Liver (tissue), 3 donors: ENCODE measurements at regions not wholly inside any gene's neighbourhood (a gene's known extent, or its start where the extent isn't known, plus 50 kb on each side); places are given as distances from the start of the nearest gene placed in this dataset.

Source experiments
- EGR1 ChIP-seq, 2 donors: IDR thresholded peaks; 2 replicates each; pipeline ENCODE4 v1.6.1; 2016 to 2018; ENCODE audit warnings: antibody characterized with exemption in 2 of 2, low read depth in 2 of 2
- HNF4G ChIP-seq: IDR thresholded peaks from 2 replicates; pipeline ENCODE4 v1.6.1; 2016; ENCODE audit warnings: antibody characterized with exemption
- JUND ChIP-seq, 2 donors: IDR thresholded peaks; 2 replicates each; pipeline ENCODE4 v1.6.1; 2016; ENCODE audit warnings: antibody characterized with exemption in 2 of 2
- RAD21 ChIP-seq, 2 donors: IDR thresholded peaks; 2 replicates each; pipeline ENCODE4 v1.6.1; 2016; ENCODE audit warnings: antibody characterized with exemption in 2 of 2, mild to moderate bottlenecking in 2 of 2
- TAF1 ChIP-seq: conservative IDR thresholded peaks from 2 replicates; pipeline ENCODE4 v1.6.1; 2016; ENCODE audit warnings: antibody characterized with exemption, mild to moderate bottlenecking
- YY1 ChIP-seq: IDR thresholded peaks from 2 replicates; pipeline ENCODE4 v1.6.1; 2016; ENCODE audit warnings: antibody characterized with exemption, mild to moderate bottlenecking
- TF ChIP-seq, protein P1 (sequence below): fragments of 150-350 bp; IDR thresholded peaks from 2 replicates; pipeline ENCODE4 v1.5.1; 2017; ENCODE audit warnings: improper control_type of control experiment, low read depth, low read length; ENCODE audit not compliant: missing input control
- TF ChIP-seq, protein P2 (sequence below): IDR thresholded peaks from 2 replicates; pipeline ENCODE4 v1.6.1; 2016; ENCODE audit warnings: antibody characterized with exemption
- donor health status: healthy.
- donor health status: healthy.

DNA sequence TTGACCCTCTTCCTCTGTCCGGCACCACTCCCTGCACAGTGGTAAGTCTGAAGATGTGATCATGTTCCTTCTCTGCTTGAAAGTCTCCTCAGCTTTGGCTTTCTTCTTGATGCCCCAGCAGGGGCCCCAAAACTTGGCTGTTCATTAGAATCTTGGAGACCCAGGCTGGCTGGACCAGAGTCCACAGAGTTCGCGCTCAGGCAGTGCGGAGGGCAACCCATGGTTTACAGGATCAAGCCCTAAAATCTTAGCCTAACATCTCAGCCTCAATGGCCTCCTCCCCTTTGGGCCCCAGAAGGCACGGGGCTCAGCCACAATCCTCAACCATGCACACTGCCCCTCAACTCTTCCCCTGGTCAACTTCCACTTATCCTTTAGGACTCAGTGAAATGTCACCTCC, 72.9 kb upstream of the GTSF1L start:
- TF ChIP-seq EGR1 (IDR thresholded peaks at IDR 0.05; ENCODE audit: low read depth in 2 of 2) (no peak), JUND (IDR thresholded peaks at IDR 0.05) (no peak), YY1 (no peak), RAD21 (IDR thresholded peaks at IDR 0.05) (no peak), TAF1 (no peak), HNF4G (no peak)
- TF ChIP-seq, protein P1, sequence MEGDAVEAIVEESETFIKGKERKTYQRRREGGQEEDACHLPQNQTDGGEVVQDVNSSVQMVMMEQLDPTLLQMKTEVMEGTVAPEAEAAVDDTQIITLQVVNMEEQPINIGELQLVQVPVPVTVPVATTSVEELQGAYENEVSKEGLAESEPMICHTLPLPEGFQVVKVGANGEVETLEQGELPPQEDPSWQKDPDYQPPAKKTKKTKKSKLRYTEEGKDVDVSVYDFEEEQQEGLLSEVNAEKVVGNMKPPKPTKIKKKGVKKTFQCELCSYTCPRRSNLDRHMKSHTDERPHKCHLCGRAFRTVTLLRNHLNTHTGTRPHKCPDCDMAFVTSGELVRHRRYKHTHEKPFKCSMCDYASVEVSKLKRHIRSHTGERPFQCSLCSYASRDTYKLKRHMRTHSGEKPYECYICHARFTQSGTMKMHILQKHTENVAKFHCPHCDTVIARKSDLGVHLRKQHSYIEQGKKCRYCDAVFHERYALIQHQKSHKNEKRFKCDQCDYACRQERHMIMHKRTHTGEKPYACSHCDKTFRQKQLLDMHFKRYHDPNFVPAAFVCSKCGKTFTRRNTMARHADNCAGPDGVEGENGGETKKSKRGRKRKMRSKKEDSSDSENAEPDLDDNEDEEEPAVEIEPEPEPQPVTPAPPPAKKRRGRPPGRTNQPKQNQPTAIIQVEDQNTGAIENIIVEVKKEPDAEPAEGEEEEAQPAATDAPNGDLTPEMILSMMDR: no peak
- TF ChIP-seq, protein P2, sequence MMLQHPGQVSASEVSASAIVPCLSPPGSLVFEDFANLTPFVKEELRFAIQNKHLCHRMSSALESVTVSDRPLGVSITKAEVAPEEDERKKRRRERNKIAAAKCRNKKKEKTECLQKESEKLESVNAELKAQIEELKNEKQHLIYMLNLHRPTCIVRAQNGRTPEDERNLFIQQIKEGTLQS: no peak
